ENCODE measurements at regions not wholly inside any gene's neighbourhood (a gene's known extent, or its start where the extent isn't known, plus 50 kb on each side); places are given as distances from the start of the nearest gene placed in this dataset.

DNA sequence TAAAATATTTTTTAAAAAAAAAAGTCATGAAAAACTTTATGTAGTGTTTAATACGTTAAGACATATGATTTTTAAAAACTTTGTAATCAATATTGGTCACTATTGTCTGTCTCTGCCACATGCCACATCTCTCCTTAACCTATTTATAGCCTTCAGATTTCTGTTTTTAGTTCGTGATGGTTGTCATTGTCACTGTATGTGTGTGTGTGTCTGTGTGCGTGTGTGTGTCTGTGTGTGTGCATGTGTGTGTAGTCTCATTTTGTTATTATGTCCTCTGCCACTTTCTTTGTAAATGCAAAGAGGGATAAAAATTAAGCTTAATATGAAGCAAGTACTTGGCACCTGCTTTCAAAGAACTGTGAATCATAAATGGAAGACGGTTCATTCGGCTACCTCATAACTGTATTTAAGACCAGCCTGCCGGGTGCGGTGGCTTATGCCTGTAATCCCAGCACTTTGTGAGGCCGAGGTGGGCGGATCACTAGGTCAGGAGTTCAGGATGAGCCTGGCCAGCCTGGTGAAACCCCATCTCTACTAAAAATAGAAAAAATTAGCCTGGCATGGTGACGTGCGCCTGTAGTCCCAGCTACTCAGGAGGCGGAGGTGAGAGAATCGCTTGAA is 354.0 kb downstream of the ARL4A start:
- H3K4me3 ChIP-seq (ENCODE audit: control extremely low read depth in 1 of 5, extremely low read depth in 1 of 5, insufficient read depth in 1 of 5, low read depth in 2 of 5, low read length in 4 of 5), result no peak overlapping the region
- H4K20me1 ChIP-seq (ENCODE audit: control insufficient read depth, insufficient read depth, low read length, poor library complexity, severe bottlenecking), result no peaks in the 10 kb centered on the region
- peaks cover 0 to 4% (median 0%) of the 10 kb centered on the region in 4 experiments for H3K27me3 ChIP-seq (replicated peaks in 1 of 4; ENCODE audit: control extremely low read depth in 1 of 4, control insufficient read depth in 3 of 4, insufficient read depth in 4 of 4, low read length in 3 of 4)
- no peak overlapping the region for H2AFZ ChIP-seq (ENCODE audit: insufficient read depth, low read depth, low read length, poor library complexity, severe bottlenecking)
- DNase-seq (no peak), ATAC-seq (ENCODE audit: low read depth) (no peak)
- H3K27me3 Mint-ChIP-seq, result peaks cover 22% of the 10 kb centered on the region
- H3K9me3 ChIP-seq (ENCODE audit: control extremely low read depth in 1 of 3, control insufficient read depth in 2 of 3, insufficient read depth in 1 of 3, low read length in 2 of 3), result no peaks in the 10 kb centered on the region
- TF ChIP-seq, protein P1, sequence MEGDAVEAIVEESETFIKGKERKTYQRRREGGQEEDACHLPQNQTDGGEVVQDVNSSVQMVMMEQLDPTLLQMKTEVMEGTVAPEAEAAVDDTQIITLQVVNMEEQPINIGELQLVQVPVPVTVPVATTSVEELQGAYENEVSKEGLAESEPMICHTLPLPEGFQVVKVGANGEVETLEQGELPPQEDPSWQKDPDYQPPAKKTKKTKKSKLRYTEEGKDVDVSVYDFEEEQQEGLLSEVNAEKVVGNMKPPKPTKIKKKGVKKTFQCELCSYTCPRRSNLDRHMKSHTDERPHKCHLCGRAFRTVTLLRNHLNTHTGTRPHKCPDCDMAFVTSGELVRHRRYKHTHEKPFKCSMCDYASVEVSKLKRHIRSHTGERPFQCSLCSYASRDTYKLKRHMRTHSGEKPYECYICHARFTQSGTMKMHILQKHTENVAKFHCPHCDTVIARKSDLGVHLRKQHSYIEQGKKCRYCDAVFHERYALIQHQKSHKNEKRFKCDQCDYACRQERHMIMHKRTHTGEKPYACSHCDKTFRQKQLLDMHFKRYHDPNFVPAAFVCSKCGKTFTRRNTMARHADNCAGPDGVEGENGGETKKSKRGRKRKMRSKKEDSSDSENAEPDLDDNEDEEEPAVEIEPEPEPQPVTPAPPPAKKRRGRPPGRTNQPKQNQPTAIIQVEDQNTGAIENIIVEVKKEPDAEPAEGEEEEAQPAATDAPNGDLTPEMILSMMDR (IDR thresholded peaks at IDR 0.05), result no peak
- no peak for TF ChIP-seq EZH2 (IDR thresholded peaks at IDR 0.05; ENCODE audit: borderline replicate concordance, insufficient read depth, low read depth, low read length, poor library complexity, severe bottlenecking)
- no peaks in the 10 kb centered on the region for H3K79me2 ChIP-seq (ENCODE audit: control insufficient read depth, insufficient read depth, low read length)
- 97% methylated on average over 9 of the region's 13 CpGs for WGBS (ENCODE audit: insufficient coverage)
- ChIA-PET CTCF (interaction anchor here (0.9 kb wide), 1 partner anchor 220 kb away, joined by 4 read pairs; no protein-coding TSS in a partner anchor), POLR2A (no interaction called here)
- no peaks in the 10 kb centered on the region for H3K36me3 ChIP-seq (replicated peaks in 1 of 2; ENCODE audit: control extremely low read depth in 1 of 2, control insufficient read depth in 1 of 2, extremely low read depth in 1 of 2, insufficient read depth in 2 of 2, low read length in 1 of 2)
- H3K9me3 Mint-ChIP-seq (ENCODE audit: insufficient read depth), result peaks cover under 1% of the 10 kb centered on the region
- no peak overlapping the region for H3K9ac ChIP-seq (ENCODE audit: low read length)
- intact Hi-C loops (cut with micrococcal nuclease), result no loop called here
- H3K4me3 Mint-ChIP-seq, result no peak overlapping the region
- no peak overlapping the region for H3K4me2 ChIP-seq (replicated peaks; ENCODE audit: low read depth, low read length, poor library complexity, severe bottlenecking)
- H3K4me1 ChIP-seq (ENCODE audit: control insufficient read depth in 2 of 2, insufficient read depth in 2 of 2, low read length in 2 of 2), result no peaks in the 10 kb centered on the region
- no peaks in the 10 kb centered on the region for H3K4me1 Mint-ChIP-seq
- H3K27ac Mint-ChIP-seq, result no peak overlapping the region
- H3K27ac ChIP-seq (ENCODE audit: low read length in 2 of 2), result no peak overlapping the region

- intact Hi-C loops (cut with micrococcal nuclease), result no loop called here
- Histone ChIP-seq H3K4me3 (ENCODE audit: control extremely low read depth in 1 of 5, extremely low read depth in 1 of 5, insufficient read depth in 1 of 5, low read depth in 2 of 5, low read length in 4 of 5) (no peak overlapping the region), H3K9me3 (ENCODE audit: control extremely low read depth in 1 of 3, control insufficient read depth in 2 of 3, insufficient read depth in 1 of 3, low read length in 2 of 3) (no peaks in the 10 kb centered on the region), H3K79me2 (ENCODE audit: control insufficient read depth, insufficient read depth, low read length) (no peaks in the 10 kb centered on the region), H2AFZ (ENCODE audit: insufficient read depth, low read depth, low read length, poor library complexity, severe bottlenecking) (no peak overlapping the region), H4K20me1 (ENCODE audit: control insufficient read depth, insufficient read depth, low read length, poor library complexity, severe bottlenecking) (no peaks in the 10 kb centered on the region), H3K27ac (ENCODE audit: low read length in 2 of 2) (no peak overlapping the region), H3K4me1 (ENCODE audit: control insufficient read depth in 2 of 2, insufficient read depth in 2 of 2, low read length in 2 of 2) (no peaks in the 10 kb centered on the region), H3K27me3 (replicated peaks in 1 of 4; ENCODE audit: control extremely low read depth in 1 of 4, control insufficient read depth in 3 of 4, insufficient read depth in 4 of 4, low read length in 3 of 4) (peaks cover 0 to 4% (median 0%) of the 10 kb centered on the region in 4 experiments), H3K9ac (ENCODE audit: low read length) (no peak overlapping the region), H3K36me3 (replicated peaks in 1 of 2; ENCODE audit: control extremely low read depth in 1 of 2, control insufficient read depth in 1 of 2, extremely low read depth in 1 of 2, insufficient read depth in 2 of 2, low read length in 1 of 2) (no peaks in the 10 kb centered on the region), H3K4me2 (replicated peaks; ENCODE audit: low read depth, low read length, poor library complexity, severe bottlenecking) (no peak overlapping the region)
- ChIA-PET POLR2A (no interaction called here), CTCF (no interaction called here)
- TF ChIP-seq, protein P1 (IDR thresholded peaks at IDR 0.05), result no peak
- TF ChIP-seq EZH2 (IDR thresholded peaks at IDR 0.05; ENCODE audit: borderline replicate concordance, insufficient read depth, low read depth, low read length, poor library complexity, severe bottlenecking), result no peak
- DNase-seq, result no peak
- Mint-ChIP-seq H3K27me3 (peaks cover 20% of the 10 kb centered on the region), H3K27ac (no peak overlapping the region), H3K4me1 (no peaks in the 10 kb centered on the region), H3K9me3 (ENCODE audit: insufficient read depth) (no peaks in the 10 kb centered on the region), H3K4me3 (no peak overlapping the region)
- ATAC-seq (ENCODE audit: low read depth), result no peak
Measured at GRCh38 chr7:13042605-13043236, 355.3 kb downstream of the ARL4A start.
